Astrocyte of the cerebellum (primary cell): ENCODE measurements at regions not wholly inside any gene's neighbourhood (a gene's known extent, or its start where the extent isn't known, plus 50 kb on each side); places are given as distances from the start of the nearest gene placed in this dataset.

Experiments
- DNase-seq: peaks from one replicate; pipeline ENCODE4 v3.0.0-alpha.2; 2011; ENCODE audit warnings: low read depth
- H3K4me3 ChIP-seq: 2 replicates; pipeline ENCODE4 v1.5.1; 2011; ENCODE audit warnings: mild to moderate bottlenecking, low read depth, low read length, moderate library complexity
- CTCF ChIP-seq: IDR thresholded peaks from 2 replicates; pipeline ENCODE4 v1.5.1; 2012; ENCODE audit warnings: low read length, low read depth, moderate library complexity, mild to moderate bottlenecking; ENCODE audit errors: missing control alignments
- in situ Hi-C: cut with HindIII; loops from 2 replicates; pipeline ENCODE4 v1.10.0; 2017; ENCODE audit warnings: low sequenced_read_pairs

GRCh38 chr15:47445723-47446392 lies 271.4 kb upstream of the SEMA6D start:
- DNase-seq, result no peak
- H3K4me3 ChIP-seq, result no peak overlapping the region
- no peak for TF ChIP-seq CTCF
- in situ Hi-C loops, result no loop called here

- in situ Hi-C loops, result no loop called here
- TF ChIP-seq CTCF, result no peak
- H3K4me3 ChIP-seq, result no peak overlapping the region
- no peak for DNase-seq
Measured at GRCh38 chr15:47460795-47461573, 256.3 kb upstream of the SEMA6D start.

GRCh38 chr15:47461652-47462141 lies 255.6 kb upstream of the SEMA6D start:
- in situ Hi-C loops, result no loop called here
- H3K4me3 ChIP-seq, result no peak overlapping the region
- no peak for TF ChIP-seq CTCF
- DNase-seq, result no peak

- H3K4me3 ChIP-seq, result no peak overlapping the region
- in situ Hi-C loops, result no loop called here
- TF ChIP-seq CTCF, result no peak
- peak; percentile 12 for DNase-seq
Measured at GRCh38 chr15:47466357-47466756, 250.9 kb upstream of the SEMA6D start.

- in situ Hi-C loops, result no loop called here
- DNase-seq, result no peak
- H3K4me3 ChIP-seq, result no peak overlapping the region
- TF ChIP-seq CTCF, result no peak
Measured at GRCh38 chr15:47470983-47471382, 246.3 kb upstream of the SEMA6D start.

- in situ Hi-C loops, result no loop called here
- no peak for TF ChIP-seq CTCF
- DNase-seq, result no peak
- no peak overlapping the region for H3K4me3 ChIP-seq
Measured at GRCh38 chr15:47473106-47473725, 244.1 kb upstream of the SEMA6D start.
